GM23248 (cell line): ENCODE measurements at regions not wholly inside any gene's neighbourhood (a gene's known extent, or its start where the extent isn't known, plus 50 kb on each side); places are given as distances from the start of the nearest gene placed in this dataset.

Experiments
- EZH2 ChIP-seq: fragments of 200-600 bp; sonication (generic); IDR thresholded peaks from 2 replicates; pipeline ENCODE4 v1.6.1; 2018; ENCODE audit warnings: antibody characterized with exemption, mild to moderate bottlenecking; ENCODE audit not compliant: insufficient read depth, poor library complexity, severe bottlenecking
- EZH2phosphoT487 ChIP-seq: fragments of 200-600 bp; sonication (generic); IDR thresholded peaks from 2 replicates; pipeline ENCODE4 v1.6.1; 2018; ENCODE audit warnings: antibody characterized with exemption, moderate library complexity, mild to moderate bottlenecking, low read depth; ENCODE audit not compliant: insufficient read depth

DNA sequence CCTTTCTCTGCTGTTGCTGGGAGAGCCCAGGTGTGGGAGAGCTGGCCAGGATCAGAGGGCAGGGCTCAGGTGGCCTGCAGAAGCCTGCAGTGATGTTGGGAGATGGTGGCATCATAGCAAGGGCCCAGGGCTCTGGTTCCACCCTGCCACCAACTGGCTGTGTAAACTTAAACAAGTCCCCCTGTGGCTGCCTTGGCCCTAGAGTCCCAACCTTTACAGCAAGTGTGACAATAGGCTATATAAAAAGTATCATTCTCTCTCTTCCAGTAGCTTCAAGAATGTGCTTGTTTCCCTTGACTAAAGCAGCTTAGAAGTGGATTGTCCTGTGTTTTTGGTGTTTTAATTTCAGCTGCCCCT, 201.8 kb upstream of the E2F8 start:
- no peak for TF ChIP-seq EZH2
- no peak for TF ChIP-seq EZH2phosphoT487
